WTC11 (cell line): ENCODE measurements at regions not wholly inside any gene's neighbourhood (a gene's known extent, or its start where the extent isn't known, plus 50 kb on each side); places are given as distances from the start of the nearest gene placed in this dataset.

ENCODE experiments used
- CTCF ChIP-seq: fragments of 200-600 bp; IDR thresholded peaks from 2 replicates; pipeline ENCODE4 v1.8.0; 2022; ENCODE audit warnings: antibody characterized with exemption
- ESRRA ChIP-seq: sonication (generic); formaldehyde crosslinking; IDR thresholded peaks from 2 replicates; pipeline ENCODE4 v1.8.1; 2022; ENCODE audit warnings: mild to moderate bottlenecking, missing genetic modification reagents, borderline replicate concordance
- NR3C1 ChIP-seq: sonication (generic); formaldehyde crosslinking; conservative IDR thresholded peaks from 2 replicates; pipeline ENCODE4 v1.8.1; 2023; ENCODE audit warnings: low read depth, mild to moderate bottlenecking, missing genetic modification reagents
- ZNF532 ChIP-seq: fragments of 250-450 bp; sonication (Bioruptor Pico); IDR thresholded peaks from 2 replicates; pipeline ENCODE4 v1.9.0; 2021; ENCODE audit warnings: mild to moderate bottlenecking, borderline replicate concordance

- no peak for TF ChIP-seq NR3C1 (CRISPR knock-in tag)
- no peak for TF ChIP-seq CTCF
- TF ChIP-seq ZNF532 (CRISPR knock-in tag), result no peak
- no peak for TF ChIP-seq ESRRA
Observed at GRCh38 chr2:80874374-80874773, 569.8 kb upstream of the LRRTM1 start.
